ENCODE measurements at regions not wholly inside any gene's neighbourhood (a gene's known extent, or its start where the extent isn't known, plus 50 kb on each side); places are given as distances from the start of the nearest gene placed in this dataset.

DNA sequence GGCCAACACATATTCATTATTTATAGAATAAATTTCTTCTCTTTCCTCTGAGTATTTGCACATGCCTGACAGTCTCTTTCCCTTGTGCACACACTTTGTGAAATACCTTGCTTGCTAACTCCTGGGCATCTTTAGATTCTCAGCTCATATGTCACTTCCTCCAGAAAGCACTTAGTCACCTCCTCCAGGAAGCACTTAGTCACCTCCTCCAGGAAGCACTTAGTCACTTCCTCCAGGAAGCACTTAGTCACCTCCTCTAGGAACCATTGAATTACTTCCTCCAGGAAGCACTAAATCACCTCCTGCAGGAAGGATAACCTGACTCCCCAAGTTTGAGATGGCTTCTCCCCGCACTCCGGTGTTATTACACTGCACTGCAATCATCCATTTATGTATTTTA lies 462.5 kb upstream of the EEF2KMT start:
- Mint-ChIP-seq H3K4me1 (ENCODE audit: low read depth) (no peaks in the 10 kb centered on the region), H3K36me3 (ENCODE audit: low read depth) (peaks cover 5% of the 10 kb centered on the region; the same call in 1 of the 2 replicates), H3K27ac (no peak overlapping the region), H3K4me3 (no peak overlapping the region), H3K27me3 (ENCODE audit: insufficient read depth) (no peaks in the 10 kb centered on the region; the same call in 1 of the 2 replicates), H3K9me3 (peaks cover 64% of the 10 kb centered on the region)
- DNase-seq, result no peak
- TF ChIP-seq, protein P1, sequence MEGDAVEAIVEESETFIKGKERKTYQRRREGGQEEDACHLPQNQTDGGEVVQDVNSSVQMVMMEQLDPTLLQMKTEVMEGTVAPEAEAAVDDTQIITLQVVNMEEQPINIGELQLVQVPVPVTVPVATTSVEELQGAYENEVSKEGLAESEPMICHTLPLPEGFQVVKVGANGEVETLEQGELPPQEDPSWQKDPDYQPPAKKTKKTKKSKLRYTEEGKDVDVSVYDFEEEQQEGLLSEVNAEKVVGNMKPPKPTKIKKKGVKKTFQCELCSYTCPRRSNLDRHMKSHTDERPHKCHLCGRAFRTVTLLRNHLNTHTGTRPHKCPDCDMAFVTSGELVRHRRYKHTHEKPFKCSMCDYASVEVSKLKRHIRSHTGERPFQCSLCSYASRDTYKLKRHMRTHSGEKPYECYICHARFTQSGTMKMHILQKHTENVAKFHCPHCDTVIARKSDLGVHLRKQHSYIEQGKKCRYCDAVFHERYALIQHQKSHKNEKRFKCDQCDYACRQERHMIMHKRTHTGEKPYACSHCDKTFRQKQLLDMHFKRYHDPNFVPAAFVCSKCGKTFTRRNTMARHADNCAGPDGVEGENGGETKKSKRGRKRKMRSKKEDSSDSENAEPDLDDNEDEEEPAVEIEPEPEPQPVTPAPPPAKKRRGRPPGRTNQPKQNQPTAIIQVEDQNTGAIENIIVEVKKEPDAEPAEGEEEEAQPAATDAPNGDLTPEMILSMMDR (IDR thresholded peaks at IDR 0.05), result no peak

DNA sequence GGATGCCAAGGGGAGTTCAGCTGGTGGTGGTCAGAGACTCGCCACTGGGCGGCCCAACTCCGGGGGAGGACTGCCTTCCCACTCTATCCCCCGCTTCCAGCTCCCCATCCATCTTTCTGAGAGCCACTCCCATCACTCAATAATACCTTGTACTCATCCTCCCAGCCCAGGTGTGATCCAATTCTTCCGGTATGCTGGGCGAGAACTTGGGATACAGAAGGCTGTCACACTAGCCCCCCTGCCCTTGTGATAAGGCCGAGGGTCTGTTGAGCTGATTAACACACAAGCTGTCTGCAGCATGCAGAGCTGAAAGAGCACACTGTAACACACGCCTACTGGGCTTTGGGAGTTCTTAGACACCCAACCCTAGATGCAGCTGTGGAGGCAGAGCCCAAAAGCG lies 460.4 kb upstream of the EEF2KMT start:
- peaks cover 63% of the 10 kb centered on the region for H3K9me3 Mint-ChIP-seq
- no peaks in the 10 kb centered on the region; the same call in 1 of the 2 replicates for H3K27me3 Mint-ChIP-seq (ENCODE audit: insufficient read depth)
- no peak overlapping the region for H3K4me3 Mint-ChIP-seq
- H3K36me3 Mint-ChIP-seq (ENCODE audit: low read depth), result peaks cover 5% of the 10 kb centered on the region; the same call in 1 of the 2 replicates
- no peaks in the 10 kb centered on the region for H3K4me1 Mint-ChIP-seq (ENCODE audit: low read depth)
- H3K27ac Mint-ChIP-seq, result no peak overlapping the region
- DNase-seq, result no peak
- TF ChIP-seq, protein P1 (IDR thresholded peaks at IDR 0.05), result no peak

DNA sequence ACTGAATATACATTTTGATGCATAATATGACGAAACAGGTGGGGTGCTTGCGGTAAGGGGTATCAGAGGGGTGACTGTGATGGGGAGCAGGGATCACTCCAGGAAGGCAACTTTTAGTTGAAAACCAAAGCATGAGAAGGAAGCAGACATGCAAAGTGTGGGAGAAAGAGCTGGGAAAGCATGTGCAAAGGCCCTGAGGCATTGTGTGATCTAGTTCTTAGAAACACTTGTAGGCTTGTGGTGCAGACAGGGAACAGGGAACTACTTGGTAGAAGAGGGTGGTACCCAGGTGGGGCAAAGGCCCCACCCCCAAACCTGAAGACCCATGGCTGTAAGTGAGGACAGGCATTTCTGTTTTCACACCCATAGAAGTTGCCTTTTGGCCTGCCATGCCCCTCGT lies 459.9 kb upstream of the EEF2KMT start:
- H3K27me3 Mint-ChIP-seq (ENCODE audit: insufficient read depth), result no peaks in the 10 kb centered on the region; the same call in 1 of the 2 replicates
- H3K36me3 Mint-ChIP-seq (ENCODE audit: low read depth), result peaks cover 5% of the 10 kb centered on the region; the same call in 1 of the 2 replicates
- TF ChIP-seq, protein P1 (IDR thresholded peaks at IDR 0.05), result no peak
- H3K4me1 Mint-ChIP-seq (ENCODE audit: low read depth), result no peaks in the 10 kb centered on the region; the same call in 1 of the 2 replicates
- H3K9me3 Mint-ChIP-seq, result peaks cover 64% of the 10 kb centered on the region
- no peak for DNase-seq
- no peak overlapping the region for H3K4me3 Mint-ChIP-seq
- no peak overlapping the region for H3K27ac Mint-ChIP-seq

DNA sequence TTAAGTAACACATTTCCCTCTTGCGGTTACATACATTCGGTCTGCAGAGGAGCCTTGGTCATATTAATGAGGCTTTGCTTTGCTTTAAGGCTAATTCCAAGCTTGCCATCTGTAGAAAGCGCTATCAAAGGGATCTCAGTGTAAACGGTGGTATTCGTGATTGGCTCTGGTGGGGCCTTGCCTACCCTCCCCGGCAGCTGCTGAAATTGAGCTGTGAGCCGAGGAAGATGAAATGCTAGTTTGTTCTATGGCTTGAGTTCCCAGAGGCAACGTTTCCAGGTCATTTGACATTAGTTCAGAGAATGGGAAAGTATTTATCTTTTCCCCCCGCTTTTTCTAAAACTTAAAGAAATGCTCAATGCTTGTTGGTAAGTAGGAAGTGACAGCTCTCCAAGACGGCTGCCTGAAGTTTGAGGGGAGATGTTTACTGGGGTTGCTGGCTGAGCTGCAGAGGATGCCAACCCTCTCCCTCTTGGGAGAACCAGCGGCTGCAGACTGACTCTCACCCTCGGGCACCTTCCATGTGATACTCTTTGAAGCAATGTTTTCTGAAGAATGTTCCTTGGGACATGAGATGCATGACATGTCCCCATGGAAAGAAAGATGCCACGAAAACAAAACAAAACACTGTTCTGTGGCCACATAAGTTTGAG lies 458.7 kb upstream of the EEF2KMT start:
- peaks cover 56% of the 10 kb centered on the region for H3K9me3 Mint-ChIP-seq
- TF ChIP-seq, protein P1 (IDR thresholded peaks at IDR 0.05), result no peak
- no peaks in the 10 kb centered on the region; the same call in 1 of the 2 replicates for H3K27me3 Mint-ChIP-seq (ENCODE audit: insufficient read depth)
- no peak overlapping the region for H3K27ac Mint-ChIP-seq
- peaks cover 5% of the 10 kb centered on the region; the same call in 1 of the 2 replicates for H3K36me3 Mint-ChIP-seq (ENCODE audit: low read depth)
- peaks cover 10% of the 10 kb centered on the region; the same call in 1 of the 2 replicates for H3K4me1 Mint-ChIP-seq (ENCODE audit: low read depth)
- DNase-seq, result no peak
- H3K4me3 Mint-ChIP-seq, result no peak overlapping the region

DNA sequence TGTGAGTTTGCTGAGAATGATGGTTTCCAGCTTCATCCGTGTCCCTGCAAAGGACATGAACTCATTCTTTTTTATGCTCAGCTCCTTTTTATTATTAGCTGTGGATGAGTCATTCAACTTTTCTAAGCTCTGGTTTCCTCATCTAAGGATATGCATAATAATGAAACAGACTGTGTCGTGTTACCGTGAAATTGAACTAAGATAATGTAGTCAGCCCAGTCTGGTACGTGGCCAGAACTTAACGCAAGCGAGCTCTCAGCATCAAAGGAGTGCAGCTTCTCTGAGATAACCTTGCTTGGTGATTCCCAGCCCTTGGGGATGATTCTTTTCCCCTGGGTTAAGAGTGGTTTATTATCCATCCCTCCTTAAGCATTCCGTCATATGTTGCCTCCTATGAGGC lies 454.3 kb upstream of the EEF2KMT start:
- Mint-ChIP-seq H3K36me3 (ENCODE audit: low read depth) (no peaks in the 10 kb centered on the region), H3K27ac (peak overlapping the region; percentile 76; the same call in 1 of the 2 replicates), H3K4me3 (peak overlapping the region; percentile 42; the same call in 1 of the 2 replicates), H3K9me3 (peaks cover 31% of the 10 kb centered on the region), H3K4me1 (ENCODE audit: low read depth) (peaks cover 18% of the 10 kb centered on the region; the same call in 1 of the 2 replicates), H3K27me3 (ENCODE audit: insufficient read depth) (no peaks in the 10 kb centered on the region; the same call in 1 of the 2 replicates)
- TF ChIP-seq, protein P1 (IDR thresholded peaks at IDR 0.05), result no peak
- peak; percentile 71 for DNase-seq
